ENCODE measurements at regions not wholly inside any gene's neighbourhood (a gene's known extent, or its start where the extent isn't known, plus 50 kb on each side); places are given as distances from the start of the nearest gene placed in this dataset.

- DNase-seq (ENCODE audit: extremely low spot score): no peak
- CTCF ChIA-PET: no interaction called here
- POLR2A ChIA-PET: no interaction called here
- TF ChIP-seq CTCF (IDR thresholded peaks at IDR 0.05; ENCODE audit: control extremely low read depth, extremely low read depth, low read depth, missing control alignments): no peak
Observed at GRCh38 chr11:104661471-104661870, 236.8 kb downstream of the CASP12 start.

- ChIA-PET CTCF (interaction anchor here (0.6 kb wide), 1 partner anchor 8 kb away, joined by 3 read pairs; no protein-coding TSS in a partner anchor), POLR2A (no interaction called here)
- DNase-seq (ENCODE audit: extremely low spot score): no peak
- TF ChIP-seq CTCF (IDR thresholded peaks at IDR 0.05; ENCODE audit: control extremely low read depth, extremely low read depth, low read depth, missing control alignments): no peak
Observed at GRCh38 chr11:104658177-104658576, 240.1 kb downstream of the CASP12 start.

DNA sequence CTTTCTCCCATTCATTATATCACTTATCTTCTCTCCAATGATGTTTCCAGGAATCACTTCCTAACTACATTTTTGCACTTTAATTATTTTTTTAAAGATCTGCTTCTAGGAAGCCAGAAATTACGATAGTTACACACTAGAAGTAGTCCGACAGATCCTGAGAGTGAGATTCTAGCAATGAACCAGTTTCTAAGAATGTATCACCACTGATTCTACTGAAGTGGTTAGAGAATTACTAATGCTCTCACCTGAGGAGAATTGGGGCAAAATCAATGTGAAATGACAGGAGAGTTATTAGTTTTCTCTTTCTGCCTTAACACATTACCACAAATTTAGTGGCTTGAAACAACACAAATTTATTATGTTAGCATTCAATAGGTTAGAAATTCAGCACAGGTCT is 241.2 kb downstream of the CASP12 start:
- ChIA-PET POLR2A (no interaction called here), CTCF (no interaction called here)
- no peak for TF ChIP-seq CTCF (IDR thresholded peaks at IDR 0.05; ENCODE audit: control extremely low read depth, extremely low read depth, low read depth, missing control alignments)
- DNase-seq (ENCODE audit: extremely low spot score): no peak

DNA sequence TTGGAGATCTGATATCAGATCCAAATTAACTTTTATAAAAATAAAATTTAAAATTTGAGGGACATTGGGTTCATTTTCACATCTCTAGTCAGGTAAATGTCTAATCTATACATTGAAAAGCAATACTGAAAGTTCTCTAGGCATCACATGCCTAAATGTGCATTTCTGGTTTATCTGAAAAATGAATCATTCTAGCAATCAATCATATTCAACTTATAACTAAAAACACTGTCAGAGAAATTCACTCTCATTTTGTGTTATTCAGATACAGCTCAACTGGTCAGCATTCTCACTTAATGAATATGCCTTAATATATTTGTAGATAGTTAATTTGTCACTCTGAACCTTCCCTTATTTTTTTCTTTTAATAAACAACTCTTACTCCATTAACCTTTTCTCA is 243.2 kb downstream of the CASP12 start:
- CTCF ChIA-PET: interaction anchor here (2.1 kb wide), 1 partner anchor 9 kb away, joined by 5 read pairs; no protein-coding TSS in a partner anchor
- POLR2A ChIA-PET: no interaction called here
- no peak for TF ChIP-seq CTCF (IDR thresholded peaks at IDR 0.05; ENCODE audit: control extremely low read depth, extremely low read depth, low read depth, missing control alignments)
- no peak for DNase-seq (ENCODE audit: extremely low spot score)

- TF ChIP-seq CTCF (IDR thresholded peaks at IDR 0.05; ENCODE audit: control extremely low read depth, extremely low read depth, low read depth, missing control alignments): no peak
- no peak for DNase-seq (ENCODE audit: extremely low spot score)
- CTCF ChIA-PET: interaction anchor here (2.1 kb wide), 1 partner anchor 10 kb away, joined by 5 read pairs; no protein-coding TSS in a partner anchor
- POLR2A ChIA-PET: no interaction called here
Observed at GRCh38 chr11:104654181-104654813, 244.0 kb downstream of the CASP12 start.

DNA sequence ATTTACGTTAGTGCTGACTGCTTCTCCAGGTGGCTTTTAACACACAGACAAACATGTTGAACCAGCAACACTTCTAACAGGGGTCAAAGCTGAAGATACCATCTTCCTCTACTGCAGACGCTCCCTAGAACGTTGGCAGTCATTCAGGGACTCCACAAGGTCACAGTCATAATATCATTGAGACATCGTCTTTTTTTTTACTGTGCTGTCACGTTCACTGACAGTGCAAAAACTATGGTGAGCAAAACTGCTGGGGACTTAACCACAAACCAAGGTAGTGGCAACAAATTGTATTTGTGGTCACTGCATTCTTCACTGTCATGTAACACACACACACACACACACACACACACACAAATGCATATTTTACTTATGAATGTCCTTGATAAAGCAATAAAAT is 244.9 kb downstream of the CASP12 start:
- TF ChIP-seq CTCF (IDR thresholded peaks at IDR 0.05; ENCODE audit: control extremely low read depth, extremely low read depth, low read depth, missing control alignments): no peak
- POLR2A ChIA-PET: no interaction called here
- no peak for DNase-seq (ENCODE audit: extremely low spot score)

More for the DNA sequence above, 244.9 kb downstream of the CASP12 start:
- CTCF ChIA-PET: interaction anchor here (2.1 kb wide), 1 partner anchor 11 kb away, joined by 5 read pairs; no protein-coding TSS in a partner anchor

Measured in GM10248 (cell line).